GM12878 (cell line): ENCODE measurements at regions not wholly inside any gene's neighbourhood (a gene's known extent, or its start where the extent isn't known, plus 50 kb on each side); places are given as distances from the start of the nearest gene placed in this dataset.

Source experiments
- ATAC-seq: fragments of 200-7000 bp; cut with Tn5 transposase; 3 replicates; pipeline ENCODE4 v1.9.1; 2020; ENCODE audit warnings: mild to moderate bottlenecking, moderate library complexity
- BruUV-seq: library from RNA; stranded (reverse); fragments of 400-500 nt; replicated peaks from 2 replicates; lab custom pipeline; 2021; lab: Mats Ljungman, UMichigan
- CTCF ChIA-PET: fragments of 300-600 bp; sonication (Branson Sonifier 250); formaldehyde crosslinking; extraction: SDS; loops from one replicate; lab custom pipeline; 2021; ENCODE audit warnings: inconsistent platforms; lab: Yijun Ruan, JAX
- POLR2A ChIA-PET: fragments of 350-600 bp; formaldehyde crosslinking; extraction: SDS; loops from one replicate; lab custom pipeline; 2021; ENCODE audit warnings: inconsistent platforms; lab: Charles Lee
- RAD21 ChIA-PET: fragments of 300-600 bp; sonication (Branson Sonifier 250); formaldehyde crosslinking; loops from one replicate; lab custom pipeline; 2023; ENCODE audit warnings: antibody characterized with exemption; ENCODE audit not compliant: unreplicated experiment; lab: Charles Lee
- SMC1A ChIA-PET: fragments of 300-600 bp; sonication (Branson Sonifier 250); formaldehyde crosslinking; loops from one replicate; lab custom pipeline; 2023; ENCODE audit not compliant: unreplicated experiment, uncharacterized antibody; lab: Charles Lee
- DNase-seq: peaks from one replicate; pipeline ENCODE4 v3.0.0-alpha.2; 2011; ENCODE audit warnings: low read depth, low spot score
- FAIRE-seq: peaks from 3 replicates; lab custom pipeline; 2011; peaks lifted over from hg19 to GRCh38; lab: Jason Lieb, UNC
- H2AFZ ChIP-seq: 2 replicates; pipeline ENCODE4 v1.6.0; 2011; ENCODE audit warnings: low read depth, low read length, control low read depth; ENCODE audit not compliant: control insufficient read depth
- H3K27ac ChIP-seq: 2 replicates; pipeline ENCODE4 v1.5.1; 2011; ENCODE audit warnings: control low read depth; ENCODE audit not compliant: control insufficient read depth, insufficient read depth
- H3K27me3 ChIP-seq, 2 experiments: replicated peaks in 1 of 2; 2 replicates each; pipeline versions ENCODE4 v1.6.0 to v1.6.1; 2011; ENCODE audit warnings: low read length in 1 of 2; ENCODE audit not compliant: control insufficient read depth in 2 of 2, insufficient read depth in 2 of 2
- H3K36me3 ChIP-seq, 2 experiments: 2 replicates each; pipeline ENCODE4 v1.5.1; 2011; ENCODE audit warnings: low read length in 1 of 2; ENCODE audit not compliant: control insufficient read depth in 2 of 2, insufficient read depth in 2 of 2
- H3K4me1 ChIP-seq: 2 replicates; pipeline ENCODE4 v1.6.1; 2011; ENCODE audit warnings: mild to moderate bottlenecking, low read length, moderate library complexity, mixed read lengths; ENCODE audit not compliant: control insufficient read depth, insufficient read depth
- H3K4me2 ChIP-seq: 2 replicates; pipeline ENCODE4 v1.6.0; 2011; ENCODE audit warnings: control low read depth; ENCODE audit not compliant: control insufficient read depth, insufficient read depth
- H3K4me3 ChIP-seq: fragments of 200-600 bp; sonication (generic); 2 replicates; pipeline ENCODE4 v1.5.1; 2016
- H3K79me2 ChIP-seq: 2 replicates; pipeline ENCODE4 v1.6.0; 2011; ENCODE audit warnings: low read length; ENCODE audit not compliant: control insufficient read depth, insufficient read depth
- H3K9ac ChIP-seq: 2 replicates; pipeline ENCODE4 v1.8.0; 2011; ENCODE audit warnings: low read length, control low read depth, mixed read lengths; ENCODE audit not compliant: control insufficient read depth, insufficient read depth
- H3K9me3 ChIP-seq: replicated peaks from 3 replicates; pipeline ENCODE4 v1.5.1; 2011; ENCODE audit warnings: mild to moderate bottlenecking, low read length; ENCODE audit not compliant: control insufficient read depth, insufficient read depth
- H4K20me1 ChIP-seq: 2 replicates; pipeline ENCODE4 v1.6.0; 2011; ENCODE audit not compliant: control insufficient read depth, insufficient read depth
- ELK1 ChIP-seq: IDR thresholded peaks from 2 replicates; pipeline ENCODE4 v1.6.1; 2012; ENCODE audit warnings: low read depth, low read length, improper control_type of control experiment
- ESRRA ChIP-seq: IDR thresholded peaks from 2 replicates; pipeline ENCODE4 v1.6.1; 2012; ENCODE audit warnings: mild to moderate bottlenecking, low read length, improper control_type of control experiment
- IRF3 ChIP-seq: fragments of 450-650 bp; IDR thresholded peaks from 2 replicates; pipeline ENCODE4 v1.6.1; 2014; ENCODE audit warnings: mild to moderate bottlenecking
- IRF4 ChIP-seq: IDR thresholded peaks from 2 replicates; pipeline ENCODE4 v1.6.1; 2011; ENCODE audit warnings: low read depth, low read length
- KAT2A ChIP-seq: conservative IDR thresholded peaks from 2 replicates; pipeline ENCODE4 v1.6.1; 2011; ENCODE audit warnings: low read depth, low read length; ENCODE audit not compliant: control insufficient read depth
- NBN ChIP-seq: fragments of 450-650 bp; IDR thresholded peaks from 2 replicates; pipeline ENCODE4 v1.6.1; 2016
- NFXL1 ChIP-seq: fragments of 450-650 bp; IDR thresholded peaks from 2 replicates; pipeline ENCODE4 v1.6.1; 2017; ENCODE audit warnings: antibody characterized with exemption, mild to moderate bottlenecking, borderline replicate concordance
- PKNOX1 ChIP-seq: fragments of 450-650 bp; IDR thresholded peaks from 2 replicates; pipeline ENCODE4 v1.6.1; 2016; ENCODE audit warnings: mild to moderate bottlenecking
- POU2F2 ChIP-seq: IDR thresholded peaks from 3 replicates; pipeline ENCODE4 v1.6.1; 2011; ENCODE audit warnings: low read depth, mild to moderate bottlenecking, low read length, borderline replicate concordance
- PRDM15 ChIP-seq: fragments of 450-650 bp; formaldehyde crosslinking; IDR thresholded peaks from 2 replicates; pipeline ENCODE4 v1.4.0; 2020; ENCODE audit warnings: mild to moderate bottlenecking, moderate library complexity
- SMC3 ChIP-seq: IDR thresholded peaks from 2 replicates; pipeline ENCODE4 v1.6.1; 2011; ENCODE audit warnings: low read length, improper control_type of control experiment, borderline replicate concordance
- SP1 ChIP-seq: IDR thresholded peaks from one replicate; pipeline ENCODE4 v1.6.1; 2011; ENCODE audit warnings: low read depth, low read length
- SREBF1 ChIP-seq: IDR thresholded peaks from 2 replicates; pipeline ENCODE4 v1.6.1; 2012; ENCODE audit warnings: mild to moderate bottlenecking, low read length
- SREBF2 ChIP-seq: IDR thresholded peaks from 2 replicates; pipeline ENCODE4 v1.6.1; 2012; ENCODE audit warnings: mild to moderate bottlenecking, low read length
- ZNF24 ChIP-seq: fragments of 450-650 bp; IDR thresholded peaks from 2 replicates; pipeline ENCODE4 v1.6.1; 2017; ENCODE audit warnings: antibody characterized with exemption, mild to moderate bottlenecking
- ZNF384 ChIP-seq: IDR thresholded peaks from 2 replicates; pipeline ENCODE4 v1.6.1; 2012; ENCODE audit warnings: low read depth, mild to moderate bottlenecking, low read length, improper control_type of control experiment, borderline replicate concordance
- WGBS: methylation state at CpG from one replicate; pipeline ENCODE4 v1.1.6; 2016; ENCODE audit warnings: low lambda C conversion rate; ENCODE audit not compliant: insufficient replicate concordance, insufficient coverage; ENCODE audit errors: missing lambda C conversion rate; 5-methylcytosine and 5-hydroxymethylcytosine counted together
- in situ Hi-C: fragments of 300-500 bp; cut with MboI; formaldehyde crosslinking; loops from 9 replicates; pipeline ENCODE4 v1.14.3; 2018; ENCODE audit warnings: mixed read lengths
- intact Hi-C: fragments of 100-400 bp; cut with micrococcal nuclease; formaldehyde crosslinking; loops from one replicate; pipeline ENCODE4 v1.14.2; 2022; ENCODE audit not compliant: unreplicated experiment

- TF ChIP-seq PRDM15 (CRISPR knock-in tag) = no peak
Observed at GRCh38 chr10:113978802-113979201, 64.9 kb upstream of the ADRB1 start (continued).

GRCh38 chr10:113979409-113979808 lies 64.3 kb upstream of the ADRB1 start:
- no peaks in the 10 kb centered on the region for H3K79me2 ChIP-seq
- no peak for ATAC-seq
- H2AFZ ChIP-seq = no peak overlapping the region
- no peaks in the 10 kb centered on the region for H3K36me3 ChIP-seq
- no peaks in the 10 kb centered on the region for H3K27me3 ChIP-seq
- intact Hi-C loops = no loop called here
- no peak overlapping the region for H3K4me2 ChIP-seq
- no peak overlapping the region for H3K27ac ChIP-seq
- no peak overlapping the region for H3K4me3 ChIP-seq
- H4K20me1 ChIP-seq = no peaks in the 10 kb centered on the region
- DNase-seq = no peak
- no peak for FAIRE-seq
- RAD21 ChIA-PET = no interaction called here
- no peak overlapping the region for H3K9ac ChIP-seq
- in situ Hi-C loops = no loop called here
- no peaks in the 10 kb centered on the region; the same call in 2 of the 3 replicates for H3K9me3 ChIP-seq
- POLR2A ChIA-PET = no interaction called here
- 32% methylated on average over 7 of the region's 7 CpGs for WGBS
- CTCF ChIA-PET = interaction anchor here (1.3 kb wide), 1 partner anchor 14 kb away, joined by 5 read pairs; no protein-coding TSS in a partner anchor
- SMC1A ChIA-PET = interaction anchor here (2.9 kb wide), 1 partner anchor 11 kb away, joined by 7 read pairs; no protein-coding TSS in a partner anchor
- H3K4me1 ChIP-seq = peaks cover 21% of the 10 kb centered on the region
- BruUV-seq = no TSS peak
- no peak for TF ChIP-seq SREBF2
- TF ChIP-seq NFXL1 = no peak
- TF ChIP-seq NBN = no peak
- no peak for TF ChIP-seq IRF4
- TF ChIP-seq ZNF24 = no peak
- no peak for TF ChIP-seq SREBF1
- no peak for TF ChIP-seq ZNF384
- no peak for TF ChIP-seq SMC3
- no peak for TF ChIP-seq ELK1
- TF ChIP-seq IRF3 = no peak
- no peak for TF ChIP-seq PKNOX1
- TF ChIP-seq KAT2A = no peak
- TF ChIP-seq SP1 = no peak
- TF ChIP-seq ESRRA = no peak
- no peak for TF ChIP-seq POU2F2
